ENCODE measurements at regions not wholly inside any gene's neighbourhood (a gene's known extent, or its start where the extent isn't known, plus 50 kb on each side); places are given as distances from the start of the nearest gene placed in this dataset.
A peak's percentile ranks its signal among the peaks of the same experiment; 100 is the strongest.
"Not testable (repeated sequence)": the region's sequence is repeated elsewhere in the genome, so short reads cannot be mapped to it uniquely, and the experiment has no call there.

- DNase-seq: no peak
Observed at GRCh38 chr2:88865801-88866371, 174.4 kb downstream of the RPIA start.

- DNase-seq: no peak
Observed at GRCh38 chr2:88866756-88867155, 175.3 kb downstream of the RPIA start.

- no peak for DNase-seq
Observed at GRCh38 chr2:88868861-88869260, 177.4 kb downstream of the RPIA start.

- DNase-seq: no peak
Observed at GRCh38 chr2:88870267-88870839, 178.9 kb downstream of the RPIA start.

- no peak for DNase-seq
Observed at GRCh38 chr2:88871336-88871735, 179.9 kb downstream of the RPIA start.

- DNase-seq: no peak
Observed at GRCh38 chr2:88873620-88874019, 182.1 kb downstream of the RPIA start.

GRCh38 chr2:88874063-88874657, 182.7 kb downstream of the RPIA start:
- DNase-seq: peak; percentile 11

GRCh38 chr2:88875736-88876135, 184.3 kb downstream of the RPIA start:
- no peak for DNase-seq

- peak; percentile 43 for DNase-seq
Observed at GRCh38 chr2:88880441-88880953, 189.0 kb downstream of the RPIA start.

GRCh38 chr2:88885275-88885674, 193.8 kb downstream of the RPIA start:
- DNase-seq: no peak

GRCh38 chr2:88885679-88886416, 194.4 kb downstream of the RPIA start:
- no peak for DNase-seq

GRCh38 chr2:88887466-88887865, 196.0 kb downstream of the RPIA start:
- not testable (repeated sequence) for DNase-seq

GRCh38 chr2:88892207-88892606, 200.7 kb downstream of the RPIA start:
- no peak for DNase-seq

- no peak for DNase-seq
Observed at GRCh38 chr2:88892788-88893187, 201.3 kb downstream of the RPIA start.

- no peak for DNase-seq
Observed at GRCh38 chr2:88896971-88897370, 205.5 kb downstream of the RPIA start.

- no peak for DNase-seq
Observed at GRCh38 chr2:88897715-88898114, 206.2 kb downstream of the RPIA start.

GRCh38 chr2:88903749-88904353, 212.4 kb downstream of the RPIA start:
- DNase-seq: peak; percentile 4

GRCh38 chr2:88913280-88913679, 221.8 kb downstream of the RPIA start:
- DNase-seq: no peak

- no peak for DNase-seq
Observed at GRCh38 chr2:88919087-88919738, 227.7 kb downstream of the RPIA start.

- DNase-seq: not testable (repeated sequence)
Observed at GRCh38 chr2:88920399-88920798, 228.9 kb downstream of the RPIA start.

GRCh38 chr2:88924533-88924932, 233.1 kb downstream of the RPIA start:
- DNase-seq: no peak

GRCh38 chr2:88925770-88926462, 234.4 kb downstream of the RPIA start:
- no peak for DNase-seq
